ENCODE measurements at regions not wholly inside any gene's neighbourhood (a gene's known extent, or its start where the extent isn't known, plus 50 kb on each side); places are given as distances from the start of the nearest gene placed in this dataset.
"Not testable (repeated sequence)": the region's sequence is repeated elsewhere in the genome, so short reads cannot be mapped to it uniquely, and the experiment has no call there.

DNA sequence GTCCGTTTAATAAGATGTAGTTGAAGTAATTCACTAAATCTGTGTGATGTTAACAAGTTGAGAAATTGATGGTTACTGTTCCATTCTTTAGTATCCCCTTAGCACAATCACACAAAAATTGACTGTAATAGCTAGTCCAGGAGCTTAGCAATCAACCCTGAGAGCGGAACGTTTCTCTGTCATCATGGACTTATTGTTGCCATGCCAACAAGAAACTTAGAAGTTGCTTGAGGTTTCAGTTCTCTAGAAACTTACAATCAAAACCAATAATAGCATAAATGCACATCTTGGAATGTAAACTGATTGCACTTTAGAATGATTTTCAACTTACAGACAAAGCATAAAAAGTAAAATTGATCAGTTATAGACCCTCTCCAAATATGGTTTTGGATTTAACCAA is 125.4 kb upstream of the ANKH start:
- Histone ChIP-seq H3K4me3 (ENCODE audit: low read depth in 1 of 2, low read length in 1 of 2) (no peak overlapping the region), H3K9me3 (no peaks in the 10 kb centered on the region), H3K36me3 (no peaks in the 10 kb centered on the region), H3K27ac (no peak overlapping the region), H3K27me3 (peaks cover 40% of the 10 kb centered on the region), H3K4me1 (ENCODE audit: control insufficient read depth in 1 of 2, insufficient read depth in 1 of 2, low read depth in 1 of 2, low read length in 1 of 2) (peaks cover 0 to 6% of the 10 kb centered on the region in 2 experiments)
- TF ChIP-seq, protein P1, sequence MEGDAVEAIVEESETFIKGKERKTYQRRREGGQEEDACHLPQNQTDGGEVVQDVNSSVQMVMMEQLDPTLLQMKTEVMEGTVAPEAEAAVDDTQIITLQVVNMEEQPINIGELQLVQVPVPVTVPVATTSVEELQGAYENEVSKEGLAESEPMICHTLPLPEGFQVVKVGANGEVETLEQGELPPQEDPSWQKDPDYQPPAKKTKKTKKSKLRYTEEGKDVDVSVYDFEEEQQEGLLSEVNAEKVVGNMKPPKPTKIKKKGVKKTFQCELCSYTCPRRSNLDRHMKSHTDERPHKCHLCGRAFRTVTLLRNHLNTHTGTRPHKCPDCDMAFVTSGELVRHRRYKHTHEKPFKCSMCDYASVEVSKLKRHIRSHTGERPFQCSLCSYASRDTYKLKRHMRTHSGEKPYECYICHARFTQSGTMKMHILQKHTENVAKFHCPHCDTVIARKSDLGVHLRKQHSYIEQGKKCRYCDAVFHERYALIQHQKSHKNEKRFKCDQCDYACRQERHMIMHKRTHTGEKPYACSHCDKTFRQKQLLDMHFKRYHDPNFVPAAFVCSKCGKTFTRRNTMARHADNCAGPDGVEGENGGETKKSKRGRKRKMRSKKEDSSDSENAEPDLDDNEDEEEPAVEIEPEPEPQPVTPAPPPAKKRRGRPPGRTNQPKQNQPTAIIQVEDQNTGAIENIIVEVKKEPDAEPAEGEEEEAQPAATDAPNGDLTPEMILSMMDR (IDR thresholded peaks at IDR 0.05), result no peak

DNA sequence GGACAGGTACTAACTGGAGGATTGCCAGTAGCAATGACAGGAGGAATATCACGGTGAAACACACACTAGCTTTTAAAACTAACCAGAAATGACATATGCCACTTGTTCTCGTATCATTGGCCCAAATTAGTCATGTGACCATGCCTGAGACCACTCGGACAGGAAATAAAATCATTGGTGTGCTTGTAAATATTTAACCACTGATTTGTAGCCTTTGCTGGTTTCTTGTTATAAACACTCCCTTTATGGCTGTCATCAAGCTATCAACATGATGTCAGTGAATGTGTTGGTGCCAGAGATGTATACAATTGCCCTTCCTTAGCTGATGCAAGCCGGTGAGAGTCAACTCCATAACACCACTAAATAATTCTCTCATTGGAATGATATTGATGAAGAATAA is 123.7 kb upstream of the ANKH start:
- Histone ChIP-seq H3K36me3 (no peaks in the 10 kb centered on the region), H3K27me3 (peaks cover 51% of the 10 kb centered on the region), H3K9me3 (no peaks in the 10 kb centered on the region), H3K4me1 (ENCODE audit: control insufficient read depth in 1 of 2, insufficient read depth in 1 of 2, low read depth in 1 of 2, low read length in 1 of 2) (peaks cover 0 to 6% of the 10 kb centered on the region in 2 experiments), H3K27ac (no peak overlapping the region), H3K4me3 (ENCODE audit: low read depth in 1 of 2, low read length in 1 of 2) (no peak overlapping the region)
- TF ChIP-seq, protein P1 (IDR thresholded peaks at IDR 0.05), result no peak

DNA sequence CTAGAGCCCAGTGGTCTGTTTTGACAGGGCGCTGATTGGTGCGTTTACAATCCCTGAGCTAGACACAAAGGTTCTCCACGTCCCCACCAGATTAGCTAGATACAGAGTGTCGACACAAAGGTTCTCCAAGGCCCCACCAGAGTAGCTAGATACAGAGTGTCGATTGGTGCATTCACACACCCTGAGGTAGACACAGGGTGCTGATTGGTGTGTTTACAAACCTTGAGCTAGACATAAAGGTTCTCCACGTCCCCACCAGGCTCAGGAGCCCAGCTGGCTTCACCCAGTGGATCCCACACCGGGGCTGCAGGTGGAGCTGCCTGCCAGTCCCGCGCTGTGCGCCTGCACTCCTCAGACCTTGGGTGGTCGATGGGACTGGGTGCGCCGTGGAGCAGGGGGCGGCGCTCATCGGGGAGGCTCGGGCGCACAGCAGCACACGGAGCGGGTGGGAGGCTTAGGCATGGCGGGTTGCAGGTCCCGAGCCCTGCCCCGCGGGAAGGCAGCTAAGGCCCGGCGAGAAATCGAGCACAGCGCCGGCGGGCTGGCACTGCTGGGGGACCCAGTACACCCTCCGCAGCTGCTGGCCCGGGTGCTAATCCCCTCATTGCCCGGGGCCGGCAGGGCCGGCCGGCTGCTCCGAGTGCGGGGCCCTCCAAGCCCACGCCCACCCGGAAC is 122.0 kb upstream of the ANKH start:
- not testable (repeated sequence) for H3K27ac ChIP-seq; H3K36me3 ChIP-seq; H3K9me3 ChIP-seq; H3K4me3 ChIP-seq (ENCODE audit: low read depth in 1 of 2, low read length in 1 of 2); H3K4me1 ChIP-seq (ENCODE audit: control insufficient read depth in 1 of 2, insufficient read depth in 1 of 2, low read depth in 1 of 2, low read length in 1 of 2)
- H3K27me3 ChIP-seq, result peaks cover 50% of the 10 kb centered on the region

DNA sequence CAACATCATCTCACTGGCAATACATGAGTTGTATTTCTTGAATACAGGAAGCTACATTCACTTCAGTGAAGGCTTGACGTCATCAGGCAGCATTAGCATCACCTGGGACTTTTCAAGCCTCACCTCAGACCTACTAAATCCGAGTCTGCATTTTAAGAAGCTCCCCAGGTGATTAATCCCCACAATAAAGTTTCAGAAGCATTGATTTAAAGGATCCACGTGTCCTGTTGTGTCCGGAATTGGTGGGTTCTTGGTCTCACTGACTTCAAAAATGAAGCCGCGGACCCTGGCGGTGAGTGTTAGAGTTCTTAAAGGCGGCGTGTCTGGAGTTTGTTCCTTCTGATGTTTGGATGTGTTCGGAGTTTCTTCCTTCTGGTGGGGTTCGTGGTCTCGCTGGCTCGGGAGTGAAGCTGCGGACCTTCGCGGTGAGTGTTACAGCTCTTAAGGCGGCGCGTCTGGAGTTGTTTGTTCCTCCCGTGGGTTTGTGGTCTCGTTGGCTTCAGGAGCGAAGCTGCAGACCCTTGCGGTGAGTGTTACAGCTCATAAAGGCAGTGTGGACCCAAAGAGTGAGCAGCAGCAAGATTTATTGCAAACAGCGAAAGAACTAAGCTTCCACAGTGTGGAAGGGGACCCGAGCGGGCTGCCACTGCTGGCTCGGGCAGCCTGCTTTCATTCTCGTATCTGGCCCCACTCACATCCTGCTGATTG is 121.3 kb upstream of the ANKH start:
- H3K4me3 ChIP-seq (ENCODE audit: low read depth in 1 of 2, low read length in 1 of 2); H3K4me1 ChIP-seq (ENCODE audit: control insufficient read depth in 1 of 2, insufficient read depth in 1 of 2, low read depth in 1 of 2, low read length in 1 of 2); H3K9me3 ChIP-seq; H3K27ac ChIP-seq; H3K36me3 ChIP-seq: not testable (repeated sequence)
- peaks cover 43% of the 10 kb centered on the region for H3K27me3 ChIP-seq

DNA sequence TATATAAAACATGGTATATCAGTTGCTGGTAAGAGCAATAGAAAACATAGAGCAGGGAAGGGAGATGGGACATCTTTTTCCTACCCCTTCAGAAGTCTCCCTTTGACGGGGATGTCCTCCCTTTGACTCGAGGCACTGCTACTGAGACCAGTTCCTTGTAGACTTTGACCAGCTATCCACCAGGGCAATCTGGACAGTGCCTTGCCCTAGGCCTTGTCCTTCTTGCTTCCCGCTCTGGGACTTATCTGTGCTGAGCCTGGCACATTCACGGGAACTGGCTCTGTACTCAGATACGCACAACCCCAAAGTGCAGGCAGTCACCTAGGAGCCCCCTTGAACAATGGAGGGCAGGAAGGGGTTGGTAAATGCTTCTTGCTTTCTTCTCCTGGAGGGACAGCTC is 116.6 kb upstream of the ANKH start:
- Histone ChIP-seq H3K36me3 (no peaks in the 10 kb centered on the region), H3K4me1 (ENCODE audit: control insufficient read depth in 1 of 2, insufficient read depth in 1 of 2, low read depth in 1 of 2, low read length in 1 of 2) (peaks cover 0 to 6% of the 10 kb centered on the region in 2 experiments), H3K27me3 (peaks cover 28% of the 10 kb centered on the region), H3K27ac (no peak overlapping the region), H3K4me3 (ENCODE audit: low read depth in 1 of 2, low read length in 1 of 2) (no peak overlapping the region), H3K9me3 (no peaks in the 10 kb centered on the region)
- TF ChIP-seq, protein P1 (IDR thresholded peaks at IDR 0.05), result no peak

DNA sequence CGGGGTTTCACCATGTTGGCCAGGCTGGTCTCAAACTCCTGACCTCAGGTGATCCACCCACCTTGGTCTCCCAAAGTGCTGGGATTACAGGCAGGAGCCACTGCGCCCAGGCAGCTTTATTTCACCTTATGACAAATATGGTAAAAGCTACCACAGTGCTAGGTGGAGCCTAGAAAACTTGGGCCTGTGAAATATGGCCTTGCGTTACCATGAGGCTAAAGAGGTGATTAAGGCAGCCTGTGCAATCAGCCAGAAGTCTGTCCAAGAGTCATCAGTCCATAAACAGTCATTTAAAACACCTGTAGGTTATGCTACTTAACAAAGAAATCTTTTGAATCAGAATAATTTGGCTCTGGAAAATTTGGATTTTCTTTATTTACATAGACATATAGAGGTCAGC is 114.8 kb upstream of the ANKH start:
- H3K4me3 ChIP-seq (ENCODE audit: low read depth in 1 of 2, low read length in 1 of 2), result no peak overlapping the region
- no peaks in the 10 kb centered on the region for H3K36me3 ChIP-seq
- peaks cover 10% of the 10 kb centered on the region for H3K27me3 ChIP-seq
- TF ChIP-seq, protein P1 (IDR thresholded peaks at IDR 0.05), result no peak
- H3K4me1 ChIP-seq (ENCODE audit: control insufficient read depth in 1 of 2, insufficient read depth in 1 of 2, low read depth in 1 of 2, low read length in 1 of 2), result no peaks in the 10 kb centered on the region
- no peaks in the 10 kb centered on the region for H3K9me3 ChIP-seq
- no peak overlapping the region for H3K27ac ChIP-seq

Measured in neutrophil (primary cell).